GM12864 (cell line): ENCODE measurements at regions not wholly inside any gene's neighbourhood (a gene's known extent, or its start where the extent isn't known, plus 50 kb on each side); places are given as distances from the start of the nearest gene placed in this dataset.

ENCODE experiments used
- DNase-seq: peaks from one replicate; pipeline ENCODE4 v3.0.0-alpha.2; 2011; ENCODE audit warnings: low read depth
- H3K4me3 ChIP-seq: 2 replicates; pipeline ENCODE4 v1.5.1; 2011; ENCODE audit warnings: mild to moderate bottlenecking, low read depth, low read length, control low read depth
- CTCF ChIP-seq: IDR thresholded peaks from 2 replicates; pipeline ENCODE4 v1.5.1; 2011; ENCODE audit warnings: low read depth, mild to moderate bottlenecking, moderate library complexity, low read length, control low read depth, inconsistent platforms; ENCODE audit errors: missing control alignments

GRCh38 chr1:195754874-195755273, 853.4 kb downstream of the KCNT2 start:
- DNase-seq = no peak
- H3K4me3 ChIP-seq = no peak overlapping the region
- no peak for TF ChIP-seq CTCF

- no peak for TF ChIP-seq CTCF
- H3K4me3 ChIP-seq = no peak overlapping the region
- no peak for DNase-seq
These were observed 853.9 kb downstream of the KCNT2 start for GRCh38 chr1:195754303-195754702.

- no peak for DNase-seq
- no peak overlapping the region for H3K4me3 ChIP-seq
- TF ChIP-seq CTCF = no peak
These were observed 859.3 kb downstream of the KCNT2 start for GRCh38 chr1:195748969-195749368.

GRCh38 chr1:195745189-195746010, 862.8 kb downstream of the KCNT2 start:
- DNase-seq = no peak
- no peak for TF ChIP-seq CTCF
- H3K4me3 ChIP-seq = no peak overlapping the region

- no peak for TF ChIP-seq CTCF
- DNase-seq = no peak
- no peak overlapping the region for H3K4me3 ChIP-seq
These were observed 864.0 kb downstream of the KCNT2 start for GRCh38 chr1:195744256-195744655.

- no peak overlapping the region for H3K4me3 ChIP-seq
- DNase-seq = no peak
- no peak for TF ChIP-seq CTCF
These were observed 867.4 kb downstream of the KCNT2 start for GRCh38 chr1:195740862-195741261.

- DNase-seq = no peak
- TF ChIP-seq CTCF = no peak
- no peak overlapping the region for H3K4me3 ChIP-seq
These were observed 869.1 kb downstream of the KCNT2 start for GRCh38 chr1:195738966-195739650.
